NB4 (cell line): ENCODE measurements at regions not wholly inside any gene's neighbourhood (a gene's known extent, or its start where the extent isn't known, plus 50 kb on each side); places are given as distances from the start of the nearest gene placed in this dataset.

Experiments used
- CTCF ChIP-seq: IDR thresholded peaks from one replicate; pipeline ENCODE4 v1.5.1; 2012; ENCODE audit warnings: low read depth, low read length
- MAX ChIP-seq: IDR thresholded peaks from 2 replicates; pipeline ENCODE4 v1.6.1; 2011; ENCODE audit warnings: low read depth, low read length
- POLR2A ChIP-seq: IDR thresholded peaks from 2 replicates; pipeline ENCODE4 v1.6.1; 2011; ENCODE audit warnings: mild to moderate bottlenecking; ENCODE audit not compliant: insufficient read length; ENCODE audit errors: extremely low read depth

- TF ChIP-seq CTCF (no peak), MAX (no peak), POLR2A (no peak)
Measured at GRCh38 chr4:73922317-73922716, 53.1 kb downstream of the CXCL1 start.
